ENCODE measurements at regions not wholly inside any gene's neighbourhood (a gene's known extent, or its start where the extent isn't known, plus 50 kb on each side); places are given as distances from the start of the nearest gene placed in this dataset.

DNA sequence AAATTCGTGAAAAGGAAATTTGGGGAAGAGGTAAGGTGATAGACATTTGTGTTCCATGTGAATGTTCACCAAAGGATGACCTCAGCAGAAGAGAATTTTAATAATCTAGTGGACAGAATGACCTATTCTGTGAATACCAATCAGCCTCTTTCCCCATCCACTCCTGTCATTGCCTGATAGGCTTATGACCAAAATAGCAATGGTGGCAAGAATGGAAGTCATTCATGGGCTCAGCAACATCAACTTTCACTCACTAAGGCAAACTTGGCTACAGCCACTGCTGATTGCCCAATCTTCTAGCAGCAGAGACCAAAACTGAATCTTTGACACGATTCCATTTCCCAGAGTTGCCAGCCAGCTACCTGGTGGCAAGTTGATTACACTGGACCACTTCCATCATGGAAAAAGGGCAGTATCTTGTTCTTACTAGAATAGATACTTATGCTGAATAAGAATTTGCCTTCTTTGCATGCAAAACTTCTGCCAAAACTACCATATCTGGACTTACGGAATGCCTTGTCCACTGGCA, 348.7 kb upstream of the PBX1 start:
- TF ChIP-seq, protein P1, sequence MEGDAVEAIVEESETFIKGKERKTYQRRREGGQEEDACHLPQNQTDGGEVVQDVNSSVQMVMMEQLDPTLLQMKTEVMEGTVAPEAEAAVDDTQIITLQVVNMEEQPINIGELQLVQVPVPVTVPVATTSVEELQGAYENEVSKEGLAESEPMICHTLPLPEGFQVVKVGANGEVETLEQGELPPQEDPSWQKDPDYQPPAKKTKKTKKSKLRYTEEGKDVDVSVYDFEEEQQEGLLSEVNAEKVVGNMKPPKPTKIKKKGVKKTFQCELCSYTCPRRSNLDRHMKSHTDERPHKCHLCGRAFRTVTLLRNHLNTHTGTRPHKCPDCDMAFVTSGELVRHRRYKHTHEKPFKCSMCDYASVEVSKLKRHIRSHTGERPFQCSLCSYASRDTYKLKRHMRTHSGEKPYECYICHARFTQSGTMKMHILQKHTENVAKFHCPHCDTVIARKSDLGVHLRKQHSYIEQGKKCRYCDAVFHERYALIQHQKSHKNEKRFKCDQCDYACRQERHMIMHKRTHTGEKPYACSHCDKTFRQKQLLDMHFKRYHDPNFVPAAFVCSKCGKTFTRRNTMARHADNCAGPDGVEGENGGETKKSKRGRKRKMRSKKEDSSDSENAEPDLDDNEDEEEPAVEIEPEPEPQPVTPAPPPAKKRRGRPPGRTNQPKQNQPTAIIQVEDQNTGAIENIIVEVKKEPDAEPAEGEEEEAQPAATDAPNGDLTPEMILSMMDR (IDR thresholded peaks at IDR 0.05; ENCODE audit: low read depth, low read length), result no peak
- no peak for TF ChIP-seq EZH2phosphoT487 (IDR thresholded peaks at IDR 0.05; ENCODE audit: low read depth)
